GM19351 (cell line): ENCODE measurements at regions not wholly inside any gene's neighbourhood (a gene's known extent, or its start where the extent isn't known, plus 50 kb on each side); places are given as distances from the start of the nearest gene placed in this dataset.
"Not testable (repeated sequence)": the region's sequence is repeated elsewhere in the genome, so short reads cannot be mapped to it uniquely, and the experiment has no call there.

Experiments
- ATAC-seq: cut with Tn5 transposase; IDR thresholded peaks from one replicate; pipeline ENCODE4 v1.9.1; 2021; ENCODE audit warnings: mild to moderate bottlenecking, moderate library complexity; ENCODE audit not compliant: unreplicated experiment

DNA sequence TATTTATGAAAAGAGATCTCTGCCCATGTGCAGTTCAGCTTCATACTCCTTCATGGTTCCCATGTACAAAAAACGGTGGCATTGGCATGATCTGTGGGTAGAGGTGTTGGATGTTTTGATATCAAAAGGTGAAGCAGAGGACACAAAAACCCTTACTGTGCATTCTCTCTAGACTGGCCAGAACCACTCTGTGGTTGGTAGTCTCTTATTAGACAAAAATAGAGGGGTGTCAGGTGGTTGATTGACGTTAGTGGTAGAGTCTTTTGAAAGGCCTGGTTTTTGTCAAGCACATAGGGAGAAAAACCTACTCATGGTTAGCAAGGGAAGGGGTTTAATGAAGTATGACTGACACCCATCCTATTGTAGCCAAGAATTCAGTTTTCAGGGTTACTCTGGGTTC lies 400.0 kb upstream of the TMPRSS15 start:
- ATAC-seq: no peak

DNA sequence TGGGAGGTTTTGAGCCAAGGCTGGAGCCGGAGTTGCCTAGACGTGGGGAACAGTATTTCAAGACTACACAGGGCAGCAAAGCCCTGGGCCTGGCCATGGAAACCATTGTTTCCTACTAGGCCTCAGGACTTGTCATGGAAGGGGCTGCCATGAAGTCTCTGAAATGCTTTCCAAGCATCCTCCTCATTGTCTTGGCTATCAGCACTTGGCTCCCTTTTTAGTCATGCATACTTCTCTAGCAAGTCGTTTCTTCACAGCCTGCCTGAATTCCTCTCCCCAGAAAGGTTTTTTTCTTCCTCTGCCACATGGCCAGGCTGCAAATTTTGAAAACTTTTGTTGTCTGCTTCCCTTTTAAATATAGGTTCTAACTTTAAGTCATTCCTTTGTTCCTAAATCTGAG lies 406.6 kb upstream of the TMPRSS15 start:
- no peak for ATAC-seq

DNA sequence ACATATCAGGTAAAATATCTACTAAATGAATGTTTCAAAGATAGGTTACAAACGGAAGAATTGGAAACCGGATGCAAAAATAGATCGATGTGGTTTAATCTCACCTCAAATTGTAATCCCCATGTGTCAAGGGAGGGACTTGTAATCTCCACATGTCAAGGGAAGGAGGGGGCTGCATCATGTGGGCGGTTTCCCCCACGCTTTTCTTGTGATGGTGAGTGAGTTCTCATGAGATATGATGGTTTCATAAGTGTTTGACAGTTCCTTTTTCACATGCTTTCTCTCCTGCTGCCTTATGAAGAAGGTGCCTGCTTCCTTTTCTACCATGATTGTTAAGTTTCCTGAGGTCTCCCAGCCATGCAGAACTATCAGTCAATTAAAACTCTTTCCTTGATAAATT lies 408.7 kb upstream of the TMPRSS15 start:
- ATAC-seq: no peak

DNA sequence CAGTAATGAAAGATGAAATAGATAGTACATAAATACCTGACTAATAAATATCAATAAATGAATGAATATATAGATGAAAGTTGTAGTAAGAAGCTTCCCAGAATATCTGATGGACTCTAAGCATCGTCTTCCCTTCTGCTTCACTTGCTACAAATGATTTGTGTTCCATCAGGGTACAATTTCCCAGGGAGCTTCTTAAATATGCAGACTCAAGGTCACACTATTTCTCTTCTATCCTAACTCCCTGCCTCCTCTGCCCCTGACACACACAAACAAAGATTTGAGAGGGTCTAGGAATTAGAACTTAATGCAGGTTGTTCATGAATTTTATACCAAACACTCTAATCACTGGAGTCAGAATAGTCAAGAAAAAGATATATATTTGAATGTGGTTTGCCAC lies 415.9 kb upstream of the TMPRSS15 start:
- ATAC-seq: no peak

DNA sequence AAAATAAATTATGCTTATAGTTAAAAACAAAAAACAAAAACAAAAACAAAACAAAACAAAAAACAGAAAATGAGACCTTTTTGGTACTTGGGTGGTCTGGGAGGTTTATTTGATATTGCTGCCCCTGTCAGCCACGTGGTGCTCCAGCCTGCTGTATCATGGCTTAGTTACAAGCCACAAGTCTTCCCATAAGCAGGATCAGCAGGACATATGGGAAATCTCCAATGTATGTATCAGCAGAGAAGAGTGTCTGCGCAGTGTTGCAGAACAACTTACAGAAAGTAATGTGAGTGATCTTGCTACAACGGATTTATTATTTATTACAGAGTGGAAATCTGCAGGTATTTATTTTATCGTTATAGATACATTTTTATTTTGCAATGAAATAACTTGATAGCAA lies 423.0 kb upstream of the TMPRSS15 start:
- ATAC-seq: no peak

DNA sequence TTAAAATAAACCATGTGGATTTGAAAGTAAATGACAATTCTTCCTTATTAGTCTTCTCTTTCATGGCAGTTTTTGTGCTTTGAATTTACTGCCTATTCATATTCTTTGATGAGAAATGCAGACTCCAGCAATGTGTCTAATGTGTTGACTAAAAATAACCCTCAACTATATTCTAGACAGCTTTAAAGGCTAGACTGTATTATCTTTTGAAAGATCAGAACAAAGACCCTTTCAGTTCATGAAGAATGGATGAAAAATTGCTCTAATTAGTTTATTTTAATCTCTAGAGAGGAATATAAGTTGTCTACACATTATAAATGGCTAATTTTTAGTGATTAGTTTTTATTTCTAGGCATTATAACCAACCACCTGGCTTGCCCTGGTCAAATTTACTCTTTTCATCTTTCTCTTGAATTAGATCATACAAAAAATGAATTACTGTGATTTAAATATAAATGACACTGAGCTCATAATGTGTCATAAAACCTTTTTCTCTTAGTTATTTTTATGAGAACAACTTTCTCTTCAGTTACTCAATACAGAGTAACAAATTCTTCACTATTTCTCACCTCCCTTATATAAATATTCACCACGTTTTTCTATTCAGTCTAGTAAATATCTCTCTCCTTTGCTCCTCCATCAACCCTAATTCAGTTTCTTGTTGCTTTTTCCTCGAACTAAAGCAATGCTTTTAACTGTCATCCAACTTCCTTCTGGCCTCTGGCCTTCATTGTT lies 428.5 kb upstream of the TMPRSS15 start:
- no peak for ATAC-seq

DNA sequence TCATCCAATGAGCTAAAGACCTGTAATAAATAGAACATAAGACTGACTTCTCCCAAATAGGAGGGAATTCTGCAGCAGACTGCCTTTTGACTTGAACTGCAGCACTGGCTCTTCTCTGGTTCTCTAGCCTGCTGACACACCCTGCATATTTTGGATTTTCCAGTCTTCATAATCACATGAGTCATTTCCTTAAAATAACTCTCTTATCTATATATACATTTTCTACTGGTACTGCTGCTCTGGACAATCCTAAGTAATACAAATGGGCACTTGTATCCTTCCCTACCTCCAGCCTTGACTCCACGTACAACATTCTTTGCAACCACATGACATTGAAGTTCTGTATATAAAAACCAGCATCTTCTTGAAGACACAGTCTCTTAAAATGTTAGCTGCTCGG lies 429.4 kb upstream of the TMPRSS15 start:
- no peak for ATAC-seq

DNA sequence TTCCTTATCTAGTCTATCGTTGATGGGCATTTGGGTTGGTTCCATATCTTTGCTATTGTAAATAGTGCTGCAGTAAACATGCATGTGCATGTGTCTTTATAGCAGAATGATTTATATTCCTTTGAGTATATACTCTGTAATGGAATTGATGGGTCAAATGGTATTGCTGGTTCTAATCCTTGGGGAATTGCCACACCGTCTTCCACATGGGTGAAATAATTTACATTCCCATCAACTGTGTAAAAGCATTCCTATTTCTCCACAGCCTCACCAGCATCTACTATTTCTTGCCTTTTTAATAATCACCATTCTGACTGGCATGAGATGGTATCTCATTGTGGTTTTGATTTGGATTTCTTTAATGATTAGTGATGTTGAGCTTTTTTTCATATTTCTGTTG lies 430.5 kb upstream of the TMPRSS15 start:
- ATAC-seq: not testable (repeated sequence)

DNA sequence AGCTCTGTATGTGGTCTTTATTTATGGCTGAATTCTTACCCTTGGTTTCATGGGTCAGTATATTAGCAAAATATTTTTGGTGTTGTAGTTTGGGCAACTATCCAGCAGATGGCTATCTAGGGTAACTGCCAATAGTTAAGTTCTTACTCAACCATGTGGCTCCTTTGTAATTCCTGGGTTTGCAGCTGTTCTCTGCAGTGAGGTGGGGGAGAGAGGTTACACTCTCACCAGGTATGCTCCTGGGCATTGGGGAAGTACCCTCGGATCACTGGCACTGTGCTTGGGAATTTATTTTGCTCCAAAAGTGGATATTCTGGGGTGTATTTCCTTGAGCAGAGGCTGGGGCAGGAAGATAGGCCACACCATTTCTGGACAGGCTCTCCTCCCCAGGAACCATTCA lies 436.7 kb upstream of the TMPRSS15 start:
- no peak for ATAC-seq

DNA sequence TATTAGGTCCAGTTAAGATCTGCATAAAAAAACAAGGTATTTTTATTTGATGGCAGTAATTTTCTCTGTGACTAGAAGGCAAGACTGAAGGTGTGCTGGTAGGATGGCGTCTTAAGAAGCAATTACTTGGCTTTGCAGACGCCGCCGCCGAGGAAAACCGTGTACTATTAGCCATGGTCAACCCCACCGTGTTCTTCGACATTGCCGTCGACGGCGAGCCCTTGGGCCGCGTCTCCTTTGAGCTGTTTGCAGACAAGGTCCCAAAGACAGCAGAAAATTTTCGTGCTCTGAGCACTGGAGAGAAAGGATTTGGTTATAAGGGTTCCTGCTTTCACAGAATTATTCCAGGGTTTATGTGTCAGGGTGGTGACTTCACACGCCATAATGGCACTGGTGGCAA lies 454.0 kb upstream of the TMPRSS15 start:
- ATAC-seq: not testable (repeated sequence)

DNA sequence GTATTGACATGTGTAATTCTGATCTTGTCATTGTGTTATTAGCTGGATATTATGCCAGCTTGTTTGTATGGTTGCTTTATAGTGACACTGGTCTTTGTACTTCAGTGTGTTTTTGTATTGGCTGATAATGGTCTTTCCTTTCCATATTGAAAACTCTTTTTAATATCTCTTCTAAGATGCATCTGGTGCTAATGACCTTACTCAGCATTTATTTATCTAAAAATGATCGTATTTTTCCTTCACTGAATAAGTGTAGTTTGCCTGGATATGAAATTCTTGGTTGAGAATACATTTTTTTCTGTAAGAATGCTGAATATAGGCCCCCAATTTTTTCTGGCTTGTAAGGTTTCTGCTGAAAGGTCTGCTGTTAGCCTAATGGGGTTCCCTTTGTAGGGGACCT lies 465.5 kb upstream of the TMPRSS15 start:
- ATAC-seq: no peak

DNA sequence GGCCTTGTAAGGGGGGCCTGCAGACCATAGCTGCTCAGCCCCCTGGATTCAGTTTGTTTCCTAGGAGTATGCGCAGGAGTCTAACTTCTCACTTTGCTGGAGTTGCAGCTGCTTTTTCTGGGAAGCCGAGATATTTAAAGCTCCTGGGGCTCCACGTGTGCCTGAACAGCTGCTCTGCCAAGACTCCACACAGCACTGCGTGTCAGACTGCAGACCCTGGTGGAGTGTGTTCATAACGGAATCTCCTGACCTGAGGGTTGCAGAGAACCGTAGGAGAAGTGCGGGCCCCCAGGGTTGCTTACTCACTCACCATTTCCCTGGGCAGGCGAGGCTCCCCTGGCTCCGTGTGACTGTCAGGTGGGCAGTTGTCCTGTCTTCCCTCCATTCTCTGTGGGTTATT lies 474.3 kb upstream of the TMPRSS15 start:
- no peak for ATAC-seq

DNA sequence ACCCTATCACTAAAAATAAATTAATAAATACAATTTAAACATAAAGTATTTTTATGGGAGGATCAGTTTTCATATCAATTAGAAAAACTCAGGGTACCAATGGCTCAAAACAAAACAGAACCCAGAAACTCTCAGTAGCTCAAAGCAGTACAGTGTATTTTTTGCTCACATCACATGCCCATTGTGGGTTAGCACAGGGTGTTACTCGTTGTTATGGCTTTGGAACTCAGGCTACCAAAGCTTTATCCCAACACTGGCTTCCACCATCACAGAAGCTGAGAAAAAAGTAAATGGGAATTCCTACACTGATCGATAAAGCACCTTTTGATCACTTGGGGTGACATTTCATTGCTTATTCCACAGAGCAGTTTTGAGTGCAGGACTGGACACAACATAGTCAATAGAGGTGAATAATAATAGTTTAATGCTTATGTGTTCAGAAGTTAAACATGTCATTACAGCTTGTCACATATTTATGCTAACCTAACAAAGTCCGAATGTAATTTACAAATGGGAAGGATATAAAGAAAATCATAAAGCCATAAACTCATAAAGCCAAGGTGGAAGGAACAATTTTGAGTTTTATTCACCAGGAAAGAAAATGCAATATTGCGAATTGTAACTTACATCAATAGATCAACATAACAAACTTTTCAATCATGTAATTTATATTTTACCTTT lies 484.5 kb upstream of the TMPRSS15 start:
- no peak for ATAC-seq

DNA sequence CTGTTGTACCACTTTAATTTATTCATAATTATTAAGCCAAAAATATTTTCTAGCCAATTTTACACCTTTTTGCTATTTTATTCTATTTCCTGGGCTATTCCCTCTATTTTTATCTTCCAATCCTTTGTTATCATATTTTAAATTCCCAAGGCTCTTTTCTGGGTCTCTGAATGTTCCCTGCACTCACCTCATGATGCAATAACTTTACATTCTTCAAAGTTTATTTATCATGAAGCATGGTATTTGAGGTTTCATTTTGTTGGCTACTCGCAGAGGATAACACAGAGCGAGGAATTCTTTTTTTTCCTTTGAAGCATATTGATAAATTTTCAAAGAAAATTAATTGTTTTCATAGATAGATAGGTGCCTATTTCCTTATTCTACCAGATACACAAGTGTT lies 489.8 kb upstream of the TMPRSS15 start:
- no peak for ATAC-seq

DNA sequence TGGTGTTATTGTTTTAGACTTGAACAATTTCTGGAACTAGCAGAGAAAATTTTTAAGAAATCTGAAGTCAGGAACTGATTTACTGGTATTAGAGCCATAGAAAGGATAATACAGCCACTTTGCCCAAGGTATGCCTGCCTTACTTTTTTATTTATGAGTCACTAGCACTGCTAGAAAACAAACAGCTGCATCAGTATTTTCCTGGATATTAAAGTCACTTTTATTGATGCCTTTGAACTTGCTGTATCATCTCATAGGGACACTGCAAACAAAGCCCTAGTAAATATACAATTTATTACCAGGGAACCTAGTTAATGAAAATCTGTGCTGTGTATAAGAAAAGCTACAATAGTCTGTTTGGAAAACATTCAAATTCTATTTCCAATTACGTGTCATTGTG lies 490.8 kb upstream of the TMPRSS15 start:
- no peak for ATAC-seq

DNA sequence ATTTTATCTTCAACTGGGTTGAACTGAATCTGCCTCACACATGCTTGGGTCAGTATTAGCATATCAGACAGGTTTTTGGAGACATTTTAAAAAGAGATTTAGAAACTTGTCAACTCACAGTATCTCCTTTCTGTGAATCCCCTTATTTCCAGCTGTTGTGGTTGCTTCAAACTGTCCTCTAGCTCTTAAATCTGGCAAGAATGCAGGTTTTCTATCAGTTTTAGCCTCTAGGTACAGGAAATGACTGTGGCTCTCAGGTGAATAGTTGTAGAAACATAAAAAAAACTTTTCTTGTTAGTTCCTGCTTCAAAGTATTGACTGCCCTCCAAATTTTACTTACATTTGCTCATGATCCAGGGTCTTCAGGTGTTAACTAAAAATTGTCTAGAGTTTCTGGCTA lies 495.7 kb upstream of the TMPRSS15 start:
- ATAC-seq: no peak

DNA sequence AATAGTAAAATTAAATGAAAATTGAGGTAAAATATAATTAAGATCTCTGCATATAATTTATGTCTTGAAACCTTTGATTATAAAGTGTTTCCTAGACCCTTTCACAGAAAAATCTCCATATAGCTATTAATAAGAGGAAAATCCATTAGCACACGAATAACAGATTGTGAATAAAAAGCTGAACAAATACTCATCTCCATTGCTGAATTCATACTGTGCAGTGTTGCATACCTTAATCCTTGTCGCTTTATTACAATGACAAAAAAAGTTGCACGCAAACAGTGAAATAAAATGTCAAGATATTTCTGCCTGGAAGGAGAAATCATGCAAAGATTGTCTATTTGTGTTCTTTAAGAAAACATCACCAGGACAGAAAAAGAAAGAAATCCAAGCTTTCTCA lies 499.1 kb upstream of the TMPRSS15 start:
- no peak for ATAC-seq

DNA sequence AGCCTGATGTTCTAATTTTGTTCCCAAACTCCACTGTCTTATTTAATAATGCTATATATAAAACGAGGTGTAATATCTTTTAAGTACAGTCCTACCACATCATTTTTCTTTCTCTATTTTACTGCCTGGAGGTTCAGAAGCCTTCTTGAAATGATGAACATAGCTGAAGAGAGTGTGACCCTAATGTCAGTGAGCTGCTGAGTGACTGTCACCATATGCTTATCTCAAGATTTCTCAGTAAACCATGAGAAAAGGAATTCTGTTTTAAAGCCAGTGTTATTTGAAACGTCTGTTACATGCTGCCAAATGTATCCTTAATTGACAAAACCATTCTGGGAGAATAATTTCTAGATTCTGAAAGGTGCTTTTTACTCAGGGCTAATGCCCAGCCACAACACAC lies 503.5 kb upstream of the TMPRSS15 start:
- no peak for ATAC-seq

DNA sequence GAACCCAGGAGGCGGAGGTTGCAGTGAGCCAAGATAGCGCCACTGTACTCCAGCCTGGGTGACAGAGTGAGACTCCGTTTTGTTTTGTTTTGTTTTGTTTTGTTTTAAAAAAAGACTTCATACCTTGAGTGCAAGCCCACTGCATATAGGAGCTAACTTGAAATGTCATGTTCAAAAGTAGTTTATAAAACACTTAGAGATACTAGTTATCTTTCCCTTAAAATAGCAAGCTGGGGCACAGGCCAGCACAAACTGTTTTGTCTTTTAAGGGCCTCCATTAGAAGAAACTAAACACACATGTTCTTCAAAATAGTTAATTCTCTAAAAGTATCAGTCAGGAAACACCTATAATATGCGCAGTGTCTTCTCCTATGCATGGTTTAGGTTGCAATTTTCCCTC lies 505.1 kb upstream of the TMPRSS15 start:
- ATAC-seq: no peak

DNA sequence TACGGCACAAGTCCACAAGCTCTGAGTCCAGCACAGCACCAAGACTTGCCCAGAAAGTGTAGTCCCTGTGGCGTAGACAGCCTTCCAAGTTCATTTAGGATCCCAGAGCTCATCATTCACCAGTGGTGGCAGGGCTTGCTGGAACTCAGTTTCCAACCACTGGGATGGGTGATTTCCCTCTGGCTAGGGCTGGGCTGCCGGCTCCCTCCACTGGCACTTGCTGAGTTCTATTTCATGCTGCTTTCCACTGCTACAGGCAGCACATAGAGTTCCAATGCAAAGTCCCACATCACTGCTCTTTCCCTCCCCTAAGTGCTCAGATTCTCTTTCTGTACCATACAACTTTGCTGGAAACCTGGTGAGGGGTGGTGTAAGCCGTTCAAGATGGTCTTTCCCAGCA lies 510.3 kb upstream of the TMPRSS15 start:
- no peak for ATAC-seq

DNA sequence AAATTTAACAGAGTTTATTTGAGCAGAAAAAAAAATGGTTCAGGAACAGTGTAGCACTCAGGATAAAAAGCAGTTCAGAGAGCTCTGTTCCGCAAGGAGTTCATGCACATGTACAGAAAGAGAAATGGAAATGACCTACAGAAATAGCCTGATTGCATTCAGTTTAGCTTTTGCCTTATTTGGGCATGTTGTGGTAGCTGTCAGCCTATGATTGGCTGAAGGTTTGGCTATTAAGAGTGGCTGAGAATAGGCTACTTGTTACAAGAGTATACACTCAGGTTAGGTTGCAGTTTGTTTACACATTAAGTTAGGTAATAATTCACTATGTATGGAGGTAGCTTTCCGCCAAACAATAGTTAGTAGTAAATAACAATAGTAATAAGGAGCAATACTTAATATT lies 511.0 kb upstream of the TMPRSS15 start:
- ATAC-seq: no peak

DNA sequence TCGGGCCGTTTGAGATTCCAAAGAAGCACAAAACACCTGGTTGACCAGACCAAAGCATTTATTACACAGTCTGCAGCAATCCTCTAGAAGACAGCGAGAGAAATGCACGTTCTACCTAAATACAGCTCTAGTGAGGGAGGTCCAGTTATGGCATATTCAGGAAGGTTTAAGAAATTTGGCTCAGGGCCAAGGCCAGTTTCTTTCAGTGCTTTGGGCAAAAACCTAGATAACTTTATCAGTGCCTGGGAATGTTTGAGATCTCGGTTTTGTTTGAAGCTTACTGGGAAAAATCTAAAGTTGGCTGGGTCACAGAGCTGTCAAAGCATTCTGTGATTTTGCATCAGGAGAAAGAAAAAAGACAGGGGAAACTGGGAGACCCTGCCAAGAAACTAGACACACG lies 514.0 kb upstream of the TMPRSS15 start:
- ATAC-seq: no peak

DNA sequence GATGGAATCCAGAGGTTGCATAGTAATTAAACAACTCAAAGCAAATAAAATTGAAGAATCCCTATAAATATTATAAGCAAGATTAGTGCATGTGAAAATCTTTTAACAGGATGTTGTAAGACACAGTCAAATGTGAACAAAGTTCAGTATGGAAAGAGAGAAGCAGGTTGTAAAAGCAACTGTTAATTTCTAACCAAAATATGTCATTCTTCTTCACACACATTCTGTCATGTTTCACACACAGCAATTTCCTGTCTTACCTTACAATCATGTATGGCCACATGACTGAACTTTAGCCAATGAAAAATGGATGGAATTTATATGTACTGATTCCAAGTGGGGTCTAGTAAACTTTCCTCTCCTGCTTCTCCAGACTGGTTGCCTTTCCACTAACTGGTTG lies 527.7 kb upstream of the TMPRSS15 start:
- no peak for ATAC-seq
